ENCODE measurements at regions not wholly inside any gene's neighbourhood (a gene's known extent, or its start where the extent isn't known, plus 50 kb on each side); places are given as distances from the start of the nearest gene placed in this dataset.

GRCh38 chr14:71319666-71320065 lies 412.4 kb downstream of the PCNX1 start:
- TF ChIP-seq, protein P1, sequence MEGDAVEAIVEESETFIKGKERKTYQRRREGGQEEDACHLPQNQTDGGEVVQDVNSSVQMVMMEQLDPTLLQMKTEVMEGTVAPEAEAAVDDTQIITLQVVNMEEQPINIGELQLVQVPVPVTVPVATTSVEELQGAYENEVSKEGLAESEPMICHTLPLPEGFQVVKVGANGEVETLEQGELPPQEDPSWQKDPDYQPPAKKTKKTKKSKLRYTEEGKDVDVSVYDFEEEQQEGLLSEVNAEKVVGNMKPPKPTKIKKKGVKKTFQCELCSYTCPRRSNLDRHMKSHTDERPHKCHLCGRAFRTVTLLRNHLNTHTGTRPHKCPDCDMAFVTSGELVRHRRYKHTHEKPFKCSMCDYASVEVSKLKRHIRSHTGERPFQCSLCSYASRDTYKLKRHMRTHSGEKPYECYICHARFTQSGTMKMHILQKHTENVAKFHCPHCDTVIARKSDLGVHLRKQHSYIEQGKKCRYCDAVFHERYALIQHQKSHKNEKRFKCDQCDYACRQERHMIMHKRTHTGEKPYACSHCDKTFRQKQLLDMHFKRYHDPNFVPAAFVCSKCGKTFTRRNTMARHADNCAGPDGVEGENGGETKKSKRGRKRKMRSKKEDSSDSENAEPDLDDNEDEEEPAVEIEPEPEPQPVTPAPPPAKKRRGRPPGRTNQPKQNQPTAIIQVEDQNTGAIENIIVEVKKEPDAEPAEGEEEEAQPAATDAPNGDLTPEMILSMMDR (IDR thresholded peaks at IDR 0.05; ENCODE audit: insufficient read depth, low read length, poor library complexity, severe bottlenecking): no peak
- TF ChIP-seq EZH2phosphoT487 (conservative IDR thresholded peaks at IDR 0.05; ENCODE audit: low read length): no peak

All from SU-DHL-6 (cell line).